H9 (cell line): ENCODE measurements at regions not wholly inside any gene's neighbourhood (a gene's known extent, or its start where the extent isn't known, plus 50 kb on each side); places are given as distances from the start of the nearest gene placed in this dataset.

Experiments
- DNase-seq: peaks from one replicate; pipeline ENCODE4 v3.0.0-alpha.2; 2017
- H2AFZ ChIP-seq: one replicate; pipeline ENCODE4 v1.6.1; 2013; ENCODE audit warnings: mild to moderate bottlenecking, low read length, control low read depth, moderate library complexity
- H2AK5ac ChIP-seq: 2 replicates; pipeline ENCODE4 v1.6.1; 2013; ENCODE audit warnings: low read length, control low read depth, mixed read lengths; ENCODE audit not compliant: insufficient read length
- H2BK120ac ChIP-seq: one replicate; pipeline ENCODE4 v1.6.1; 2013; ENCODE audit warnings: low read depth, mild to moderate bottlenecking, low read length, control low read depth, inconsistent platforms; ENCODE audit not compliant: poor library complexity, severe bottlenecking
- H2BK12ac ChIP-seq: 2 replicates; pipeline ENCODE4 v1.6.1; 2013; ENCODE audit warnings: low read length, control low read depth, mixed read lengths, low read depth; ENCODE audit not compliant: insufficient read length
- H2BK15ac ChIP-seq: 2 replicates; pipeline ENCODE4 v1.6.1; 2013; ENCODE audit warnings: low read depth, low read length, control low read depth
- H2BK20ac ChIP-seq: one replicate; pipeline ENCODE4 v1.6.1; 2013; ENCODE audit warnings: low read depth, mild to moderate bottlenecking, low read length, control low read depth, inconsistent platforms; ENCODE audit not compliant: poor library complexity, severe bottlenecking
- H2BK5ac ChIP-seq: 2 replicates; pipeline ENCODE4 v1.6.1; 2013; ENCODE audit warnings: low read length, control low read depth, mixed read lengths; ENCODE audit not compliant: insufficient read length
- H3K14ac ChIP-seq: 2 replicates; pipeline ENCODE4 v1.6.1; 2013; ENCODE audit warnings: low read length, control low read depth; ENCODE audit not compliant: insufficient read depth
- H3K18ac ChIP-seq: 2 replicates; pipeline ENCODE4 v1.6.1; 2013; ENCODE audit warnings: low read depth, mild to moderate bottlenecking, mixed read lengths, low read length, control low read depth; ENCODE audit not compliant: insufficient read length
- H3K23ac ChIP-seq: 2 replicates; pipeline ENCODE4 v1.6.1; 2013; ENCODE audit warnings: low read length, control low read depth, mixed read lengths, low read depth; ENCODE audit not compliant: insufficient read length
- H3K23me2 ChIP-seq: 2 replicates; pipeline ENCODE4 v1.6.1; 2013; ENCODE audit warnings: low read depth, mild to moderate bottlenecking, mixed read lengths, low read length, control low read depth; ENCODE audit not compliant: insufficient read length, poor library complexity, severe bottlenecking
- H3K27ac ChIP-seq: 2 replicates; pipeline ENCODE4 v1.5.1; 2013; ENCODE audit warnings: low read length, control low read depth, mixed read lengths, low read depth; ENCODE audit not compliant: insufficient read length
- H3K27me3 ChIP-seq: 2 replicates; pipeline ENCODE4 v1.6.1; 2013; ENCODE audit warnings: low read length, control low read depth, inconsistent platforms; ENCODE audit not compliant: insufficient read depth
- H3K4ac ChIP-seq: 2 replicates; pipeline ENCODE4 v1.6.1; 2013; ENCODE audit warnings: low read depth, mild to moderate bottlenecking, control low read depth, inconsistent platforms, low read length, moderate library complexity
- H3K4me1 ChIP-seq: 2 replicates; pipeline ENCODE4 v1.6.1; 2013; ENCODE audit warnings: low read length, control low read depth, inconsistent platforms; ENCODE audit not compliant: insufficient read depth
- H3K4me2 ChIP-seq: 2 replicates; pipeline ENCODE4 v1.6.1; 2013; ENCODE audit warnings: low read length, control low read depth, mixed read lengths; ENCODE audit not compliant: insufficient read length, insufficient read depth
- H3K56ac ChIP-seq: 2 replicates; pipeline ENCODE4 v1.6.1; 2013; ENCODE audit warnings: low read depth, mild to moderate bottlenecking, mixed read lengths, low read length, control low read depth; ENCODE audit not compliant: insufficient read length
- H3K79me1 ChIP-seq: 2 replicates; pipeline ENCODE4 v1.6.1; 2013; ENCODE audit warnings: low read depth, mild to moderate bottlenecking, moderate library complexity, low read length, control low read depth, inconsistent platforms; ENCODE audit not compliant: insufficient read depth, poor library complexity, severe bottlenecking
- H3K79me2 ChIP-seq: 2 replicates; pipeline ENCODE4 v1.6.1; 2013; ENCODE audit warnings: low read length, control low read depth, inconsistent platforms; ENCODE audit not compliant: insufficient read depth
- H3K9ac ChIP-seq: 2 replicates; pipeline ENCODE4 v1.6.1; 2013; ENCODE audit warnings: low read length, control low read depth, mixed read lengths; ENCODE audit not compliant: insufficient read length; ENCODE audit errors: extremely low read depth
- H3K9me3 ChIP-seq: one replicate; pipeline ENCODE4 v1.6.1; 2013; ENCODE audit warnings: low read depth, low read length, inconsistent platforms; ENCODE audit not compliant: control insufficient read depth
- H3T11ph ChIP-seq: one replicate; pipeline ENCODE4 v1.6.1; 2013; ENCODE audit warnings: mild to moderate bottlenecking, low read length, control low read depth, inconsistent platforms
- H4K20me1 ChIP-seq: one replicate; pipeline ENCODE4 v1.6.1; 2013; ENCODE audit not compliant: control insufficient read depth, insufficient read length, insufficient read depth
- H4K5ac ChIP-seq: 2 replicates; pipeline ENCODE4 v1.6.1; 2013; ENCODE audit warnings: low read depth, mild to moderate bottlenecking, mixed read lengths, low read length, control low read depth; ENCODE audit not compliant: insufficient read length
- H4K8ac ChIP-seq: replicated peaks from 2 replicates; pipeline ENCODE4 v1.6.1; 2013; ENCODE audit warnings: low read length, control low read depth, mixed read lengths, low read depth; ENCODE audit not compliant: insufficient read length
- H4K91ac ChIP-seq: 2 replicates; pipeline ENCODE4 v1.6.1; 2013; ENCODE audit warnings: low read depth, mild to moderate bottlenecking, moderate library complexity, mixed read lengths, low read length, control low read depth; ENCODE audit not compliant: insufficient read length
- H3K27ac Mint-ChIP-seq, 3 experiments: 2 replicates in 2 of 3; 3 replicates in 1 of 3; pipeline ENCODE4 v1.8.0; 2020 to 2021; ENCODE audit warnings: mixed read lengths in 3 of 3, mild to moderate bottlenecking in 1 of 3, moderate library complexity in 1 of 3
- H3K27me3 Mint-ChIP-seq: 2 replicates; pipeline ENCODE4 v1.8.0; 2021; ENCODE audit warnings: low read depth, mild to moderate bottlenecking, moderate library complexity, mixed read lengths
- H3K36me3 Mint-ChIP-seq, 3 experiments: 2 replicates in 2 of 3; 3 replicates in 1 of 3; pipeline ENCODE4 v1.8.0; 2020 to 2021; ENCODE audit warnings: low read depth in 3 of 3, mixed read lengths in 3 of 3; ENCODE audit not compliant: insufficient read depth in 1 of 3
- H3K4me1 Mint-ChIP-seq, 2 experiments: 2 replicates each; pipeline ENCODE4 v1.8.0; 2020; ENCODE audit warnings: mixed read lengths in 2 of 2
- H3K4me3 Mint-ChIP-seq, 2 experiments: 2 replicates in 1 of 2; 3 replicates in 1 of 2; pipeline ENCODE4 v1.8.0; 2020 to 2021; ENCODE audit warnings: mild to moderate bottlenecking in 2 of 2, mixed read lengths in 2 of 2, moderate library complexity in 1 of 2
- H3K9me3 Mint-ChIP-seq, 2 experiments: 2 replicates in 1 of 2; 3 replicates in 1 of 2; pipeline ENCODE4 v1.8.0; 2020; ENCODE audit warnings: mild to moderate bottlenecking in 2 of 2, mixed read lengths in 2 of 2, moderate library complexity in 1 of 2
- WGBS: extraction: QIAGEN DNeasy Blood & Tissue Kit; methylation state at CpG from one replicate; pipeline ENCODE4 v1.1.7; 2013; ENCODE audit warnings: missing lambda C conversion rate, low lambda C conversion rate, mixed read lengths; ENCODE audit not compliant: insufficient read length; ENCODE audit errors: extremely low coverage; 5-methylcytosine and 5-hydroxymethylcytosine counted together
- TF ChIP-seq, protein P1 (sequence below): fragments of 200-600 bp; sonication (generic); conservative IDR thresholded peaks from 3 replicates; pipeline ENCODE4 v1.8.0; 2021; ENCODE audit warnings: antibody characterized with exemption, mild to moderate bottlenecking

DNA sequence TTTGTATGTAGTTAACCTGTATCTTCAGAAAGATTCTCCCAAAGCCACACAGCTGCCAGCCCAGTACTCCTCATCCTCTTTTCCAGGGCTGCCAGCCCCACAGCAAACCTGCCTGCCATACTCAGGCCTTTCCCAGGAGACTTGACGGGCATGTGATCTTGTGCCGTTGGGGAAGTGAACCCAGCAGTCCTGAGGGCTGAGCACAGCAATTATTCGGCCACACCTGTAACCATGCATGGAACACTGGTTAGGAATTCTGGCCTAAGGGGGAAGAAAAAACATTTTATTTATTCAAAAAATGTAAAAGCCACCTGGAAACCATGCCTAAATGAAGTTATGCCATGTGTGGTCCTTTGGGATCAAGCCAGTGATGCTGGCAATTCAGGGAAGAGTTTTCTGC is 145.3 kb downstream of the GRIN2B start:
- H3K18ac ChIP-seq: no peak overlapping the region
- H3T11ph ChIP-seq: no peak overlapping the region
- H3K9me3 ChIP-seq: no peaks in the 10 kb centered on the region
- H4K20me1 ChIP-seq: no peaks in the 10 kb centered on the region
- DNase-seq: no peak
- H3K79me1 ChIP-seq: no peaks in the 10 kb centered on the region
- Mint-ChIP-seq H3K9me3 (no peaks in the 10 kb centered on the region), H3K36me3 (no peaks in the 10 kb centered on the region), H3K27me3 (no peaks in the 10 kb centered on the region), H3K4me1 (peaks cover 0 to 5% of the 10 kb centered on the region in 2 experiments; a peak in 2 of 4 replicates), H3K4me3 (no peak overlapping the region), H3K27ac (no peak overlapping the region)
- H2AFZ ChIP-seq: no peak overlapping the region
- no CpG with 5 or more reads among the region's 3 CpGs for WGBS
- H3K4ac ChIP-seq: no peak overlapping the region
- H3K9ac ChIP-seq: no peak overlapping the region
- peak overlapping the region; percentile 35; the same call in 1 of the 2 replicates for H3K14ac ChIP-seq
- H2BK12ac ChIP-seq: no peak overlapping the region
- no peaks in the 10 kb centered on the region for H3K79me2 ChIP-seq
- no peak overlapping the region for H2BK15ac ChIP-seq
- no peaks in the 10 kb centered on the region for H3K4me1 ChIP-seq
- no peak overlapping the region for H4K91ac ChIP-seq
- H3K4me2 ChIP-seq: no peak overlapping the region
- no peak overlapping the region for H3K23ac ChIP-seq
- H3K56ac ChIP-seq: no peak overlapping the region
- TF ChIP-seq, protein P1, sequence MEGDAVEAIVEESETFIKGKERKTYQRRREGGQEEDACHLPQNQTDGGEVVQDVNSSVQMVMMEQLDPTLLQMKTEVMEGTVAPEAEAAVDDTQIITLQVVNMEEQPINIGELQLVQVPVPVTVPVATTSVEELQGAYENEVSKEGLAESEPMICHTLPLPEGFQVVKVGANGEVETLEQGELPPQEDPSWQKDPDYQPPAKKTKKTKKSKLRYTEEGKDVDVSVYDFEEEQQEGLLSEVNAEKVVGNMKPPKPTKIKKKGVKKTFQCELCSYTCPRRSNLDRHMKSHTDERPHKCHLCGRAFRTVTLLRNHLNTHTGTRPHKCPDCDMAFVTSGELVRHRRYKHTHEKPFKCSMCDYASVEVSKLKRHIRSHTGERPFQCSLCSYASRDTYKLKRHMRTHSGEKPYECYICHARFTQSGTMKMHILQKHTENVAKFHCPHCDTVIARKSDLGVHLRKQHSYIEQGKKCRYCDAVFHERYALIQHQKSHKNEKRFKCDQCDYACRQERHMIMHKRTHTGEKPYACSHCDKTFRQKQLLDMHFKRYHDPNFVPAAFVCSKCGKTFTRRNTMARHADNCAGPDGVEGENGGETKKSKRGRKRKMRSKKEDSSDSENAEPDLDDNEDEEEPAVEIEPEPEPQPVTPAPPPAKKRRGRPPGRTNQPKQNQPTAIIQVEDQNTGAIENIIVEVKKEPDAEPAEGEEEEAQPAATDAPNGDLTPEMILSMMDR: no peak
- H3K27ac ChIP-seq: no peak overlapping the region
- H2BK5ac ChIP-seq: no peak overlapping the region
- no peak overlapping the region for H2BK20ac ChIP-seq
- no peak overlapping the region for H4K5ac ChIP-seq
- no peaks in the 10 kb centered on the region for H3K23me2 ChIP-seq
- H3K27me3 ChIP-seq: no peaks in the 10 kb centered on the region
- no peak overlapping the region for H2BK120ac ChIP-seq
- no peak overlapping the region for H4K8ac ChIP-seq
- no peak overlapping the region for H2AK5ac ChIP-seq
